NOMO-1 treated with dmso at 0.1 percent for 144 hours (cell line): ENCODE measurements at regions not wholly inside any gene's neighbourhood (a gene's known extent, or its start where the extent isn't known, plus 50 kb on each side); places are given as distances from the start of the nearest gene placed in this dataset.

Experiments
- DNase-seq: peaks from one replicate; lab custom pipeline; 2025; ENCODE audit not compliant: unreplicated experiment; lab: John Stamatoyannopoulos, UW

DNA sequence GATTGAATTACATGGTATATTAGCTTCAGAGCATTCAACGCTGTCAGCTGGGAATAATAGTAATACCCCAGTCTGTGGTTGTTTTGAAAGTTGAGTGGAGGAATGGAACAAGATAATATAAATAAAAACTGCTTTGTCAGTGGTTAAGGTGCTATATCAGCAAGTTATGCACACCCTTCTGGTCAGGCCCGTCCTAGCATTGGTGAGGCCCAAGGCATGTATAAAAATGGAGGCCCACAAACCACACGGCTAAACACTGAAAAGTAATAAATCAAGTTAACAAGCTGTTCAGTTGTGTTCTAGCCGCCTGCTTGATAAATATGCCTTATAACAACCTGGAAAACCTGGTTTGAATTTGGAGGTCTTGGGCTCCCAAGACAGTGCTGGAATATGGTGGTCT is 77.4 kb downstream of the PSMG1 start:
- peak; percentile 64 for DNase-seq

DNA sequence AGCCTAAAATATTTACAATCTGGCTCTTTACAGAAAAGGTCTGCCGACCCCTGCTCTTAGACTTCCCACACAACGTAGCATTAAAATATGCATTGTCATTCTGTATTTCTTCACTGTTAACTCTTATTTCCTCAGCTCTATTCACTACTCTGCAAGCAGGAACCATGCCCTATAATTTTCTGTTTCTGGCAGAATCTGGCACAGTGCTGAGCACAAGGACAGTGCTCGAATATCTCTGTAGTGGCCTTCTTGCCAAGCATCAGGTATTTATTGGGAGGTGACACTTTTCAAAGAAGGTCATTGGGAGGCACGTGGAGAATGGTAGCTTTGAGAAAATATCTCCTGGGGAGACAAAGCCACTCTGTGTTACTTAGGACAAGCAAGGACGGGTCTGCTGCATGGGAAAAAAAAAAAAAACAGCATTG is 77.9 kb downstream of the PSMG1 start:
- DNase-seq: peak; percentile 58

DNA sequence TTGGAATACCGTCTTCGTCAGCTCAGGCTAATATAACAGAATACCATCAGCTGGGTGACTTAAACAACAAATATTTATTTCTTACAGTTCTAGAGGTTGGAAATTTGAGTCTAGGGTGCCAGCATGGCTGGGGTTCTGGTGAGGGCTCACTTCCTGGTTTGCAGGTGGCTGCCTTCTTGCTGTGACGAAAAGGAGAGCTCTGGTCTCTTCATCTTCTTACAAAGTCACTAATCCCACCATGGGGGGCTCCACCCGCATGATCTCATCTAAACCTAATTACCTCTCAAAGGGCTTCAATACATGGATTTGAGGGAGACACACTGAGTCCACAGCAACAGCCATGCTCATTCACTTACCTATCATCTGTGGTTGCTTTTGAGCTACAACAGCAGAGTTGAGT is 78.3 kb downstream of the PSMG1 start:
- no peak for DNase-seq

DNA sequence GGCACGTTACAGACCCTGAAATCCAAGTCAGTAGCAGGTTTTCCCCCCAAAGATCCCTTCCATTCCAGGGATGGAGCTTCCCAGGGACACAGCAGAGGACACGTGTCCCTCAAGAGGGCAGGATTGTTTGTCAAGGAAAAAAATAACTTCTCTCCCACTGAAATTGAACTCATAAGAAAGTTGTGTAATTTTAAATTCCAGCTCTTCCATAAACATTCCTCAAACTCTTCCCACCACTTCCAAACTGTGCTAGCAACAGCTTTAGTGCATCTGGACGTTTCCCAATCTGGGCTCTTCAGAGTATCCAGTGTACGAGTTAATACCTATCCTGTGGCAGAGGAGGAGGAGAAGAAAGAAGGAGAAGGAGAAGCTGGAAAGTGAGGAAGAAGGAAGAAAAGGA is 79.6 kb downstream of the PSMG1 start:
- DNase-seq: no peak

DNA sequence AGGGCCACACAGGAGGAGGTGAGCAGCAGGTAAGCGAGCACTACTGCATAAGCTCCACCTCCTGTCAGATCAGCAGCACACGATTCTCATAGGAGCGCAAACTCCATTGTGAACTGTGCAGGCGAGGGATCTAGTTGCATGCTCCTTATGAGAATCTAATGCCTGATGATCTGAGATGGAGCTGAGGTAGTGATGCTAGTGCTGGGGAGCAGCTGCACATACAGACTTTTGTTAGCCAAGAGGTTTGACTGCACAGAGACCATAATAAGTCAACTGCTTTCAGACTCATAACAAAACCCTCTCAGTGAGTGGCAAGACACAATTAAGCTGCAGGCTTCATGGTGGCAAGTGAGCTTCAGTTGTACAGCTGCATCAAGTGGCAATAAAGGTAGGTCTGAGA is 83.4 kb downstream of the PSMG1 start:
- DNase-seq: no peak

DNA sequence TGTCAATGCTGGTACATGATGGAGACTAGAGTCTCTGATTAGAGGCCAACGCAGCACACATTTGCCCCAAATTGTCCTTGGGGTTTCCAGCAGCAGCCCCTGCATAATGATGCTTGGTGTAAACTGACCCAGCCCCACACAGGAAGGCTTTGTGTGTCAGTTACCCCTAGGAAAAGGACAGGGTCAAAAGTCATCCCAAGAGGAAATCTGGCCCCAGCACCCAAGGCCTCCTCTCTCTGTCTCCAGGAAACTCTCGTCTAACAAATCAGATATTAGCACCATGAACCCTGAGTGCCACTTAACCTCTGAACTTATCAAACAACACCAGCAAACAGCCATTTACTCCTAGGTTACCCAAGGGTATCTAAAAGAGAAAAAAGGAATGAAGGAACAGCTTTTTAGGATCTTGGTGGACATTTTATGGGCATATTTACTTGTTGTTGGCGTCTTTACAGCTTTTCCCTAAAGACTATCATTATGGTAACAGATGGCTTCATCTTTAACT is 84.5 kb downstream of the PSMG1 start:
- DNase-seq: no peak

DNA sequence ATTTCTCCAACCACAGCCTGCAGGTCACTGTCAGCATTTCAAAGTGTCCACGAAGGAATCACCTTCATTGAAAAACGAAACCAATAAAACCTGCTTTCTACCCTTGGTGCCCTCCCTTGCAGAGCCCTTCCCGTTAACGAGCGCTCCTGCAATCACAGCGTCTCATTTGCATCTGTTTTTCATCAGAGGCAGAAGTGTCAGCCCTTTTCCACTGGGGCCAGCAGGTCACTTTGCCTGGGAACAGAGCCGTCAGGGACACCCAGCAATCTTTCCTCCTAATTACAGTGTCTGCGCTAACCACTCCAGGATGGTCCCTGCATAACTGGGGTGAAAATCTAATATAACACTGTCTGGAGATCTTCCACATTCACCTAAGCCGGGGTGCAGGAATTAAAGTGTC is 85.3 kb downstream of the PSMG1 start:
- DNase-seq: no peak

DNA sequence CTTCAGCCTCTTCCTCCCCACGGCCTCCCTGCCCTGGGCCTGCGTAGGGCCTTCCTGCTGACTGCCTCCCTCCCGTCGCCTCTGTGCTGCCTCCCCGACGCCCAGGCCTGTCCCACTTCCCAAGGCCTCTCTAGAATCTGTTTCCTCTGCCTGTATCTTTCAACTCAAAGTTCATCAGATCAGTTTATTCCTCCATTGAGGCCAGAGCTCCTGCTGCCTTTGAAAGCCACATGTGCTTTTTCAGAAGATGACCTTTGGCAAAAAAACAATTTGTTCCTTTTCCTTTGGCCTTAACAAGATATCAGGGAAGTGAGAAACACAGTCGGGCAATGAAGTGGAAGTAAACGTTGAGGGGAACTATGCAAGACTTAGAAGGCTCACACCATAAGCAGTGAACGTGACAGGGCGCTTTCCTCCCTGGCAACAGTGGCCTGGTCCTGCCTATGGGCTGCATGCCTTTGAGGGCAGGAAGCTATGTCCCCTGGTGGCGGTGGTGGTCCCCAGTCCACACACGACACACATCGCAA is 85.9 kb downstream of the PSMG1 start:
- peak; percentile 67 for DNase-seq

DNA sequence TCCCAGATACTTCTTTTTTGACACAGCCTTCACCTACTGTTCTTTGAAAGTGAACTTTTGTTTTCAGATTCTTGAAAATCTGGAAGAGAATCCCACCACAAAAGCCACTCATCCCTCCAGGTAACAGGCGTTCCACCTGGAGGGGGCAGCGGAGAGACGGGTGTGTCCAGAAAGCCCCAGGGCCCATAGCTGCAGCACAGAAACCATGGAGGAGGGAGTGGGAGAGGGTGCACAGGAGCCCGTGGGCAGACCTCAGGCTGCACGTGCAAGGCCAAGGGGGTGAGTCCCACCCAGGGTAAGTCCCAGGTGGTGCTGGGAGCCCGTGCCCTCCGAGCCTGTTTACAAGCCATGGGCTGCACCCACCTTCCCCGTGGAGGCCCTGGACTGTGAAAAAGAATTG is 86.5 kb downstream of the PSMG1 start:
- no peak for DNase-seq

DNA sequence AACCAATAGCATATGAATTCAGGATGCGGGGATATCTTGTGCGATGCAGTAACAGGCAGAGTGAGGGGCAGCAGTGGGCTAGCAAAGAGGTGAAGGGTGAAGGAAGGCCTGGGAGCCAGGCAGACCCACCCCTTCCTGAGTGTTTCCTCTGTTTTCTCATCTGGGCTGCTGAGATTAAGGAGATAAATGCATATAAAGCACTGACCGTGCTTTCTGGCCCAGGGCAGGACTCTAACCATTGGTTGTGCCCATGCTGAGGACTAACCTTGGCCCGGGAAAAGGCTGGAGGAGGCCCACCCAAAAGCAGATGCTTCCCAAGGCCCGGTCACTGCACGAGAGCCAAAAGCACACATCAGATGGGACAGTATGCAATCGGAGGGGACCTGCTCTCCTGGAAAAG is 87.6 kb downstream of the PSMG1 start:
- no peak for DNase-seq

DNA sequence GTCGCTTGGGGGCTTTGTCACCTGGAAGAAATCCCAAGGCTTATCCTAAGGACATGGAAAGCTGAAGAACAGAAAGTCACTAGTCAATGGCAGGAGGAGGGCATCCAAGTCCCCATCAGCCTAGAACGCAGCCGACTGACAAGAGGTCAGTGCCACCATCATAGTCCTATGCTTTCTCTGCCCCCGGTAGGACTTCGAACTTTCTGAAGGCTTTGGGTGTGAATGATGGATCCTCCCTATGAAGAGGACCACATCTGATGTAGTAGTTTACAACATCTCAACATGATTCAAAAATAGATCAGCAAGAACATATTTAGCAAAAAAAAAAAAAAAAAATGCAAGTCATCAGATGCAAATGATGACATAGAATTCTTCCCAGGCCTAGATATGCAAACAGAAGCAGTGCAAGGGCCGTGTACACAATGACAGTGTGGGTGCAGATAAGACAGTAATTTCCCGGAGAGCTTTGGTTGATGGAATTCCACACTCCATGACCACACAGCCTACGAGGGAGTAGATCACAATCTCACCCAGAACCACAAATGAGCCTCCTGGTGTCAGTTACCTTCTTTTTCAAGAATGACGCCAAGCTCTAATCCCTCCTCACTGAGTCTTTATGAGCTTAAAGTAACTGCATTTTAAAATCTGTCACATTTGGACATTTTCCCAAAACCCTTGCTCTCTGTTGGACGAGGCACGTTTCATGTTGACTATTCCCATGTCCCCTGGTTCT is 88.2 kb downstream of the PSMG1 start:
- DNase-seq: peak; percentile 13

DNA sequence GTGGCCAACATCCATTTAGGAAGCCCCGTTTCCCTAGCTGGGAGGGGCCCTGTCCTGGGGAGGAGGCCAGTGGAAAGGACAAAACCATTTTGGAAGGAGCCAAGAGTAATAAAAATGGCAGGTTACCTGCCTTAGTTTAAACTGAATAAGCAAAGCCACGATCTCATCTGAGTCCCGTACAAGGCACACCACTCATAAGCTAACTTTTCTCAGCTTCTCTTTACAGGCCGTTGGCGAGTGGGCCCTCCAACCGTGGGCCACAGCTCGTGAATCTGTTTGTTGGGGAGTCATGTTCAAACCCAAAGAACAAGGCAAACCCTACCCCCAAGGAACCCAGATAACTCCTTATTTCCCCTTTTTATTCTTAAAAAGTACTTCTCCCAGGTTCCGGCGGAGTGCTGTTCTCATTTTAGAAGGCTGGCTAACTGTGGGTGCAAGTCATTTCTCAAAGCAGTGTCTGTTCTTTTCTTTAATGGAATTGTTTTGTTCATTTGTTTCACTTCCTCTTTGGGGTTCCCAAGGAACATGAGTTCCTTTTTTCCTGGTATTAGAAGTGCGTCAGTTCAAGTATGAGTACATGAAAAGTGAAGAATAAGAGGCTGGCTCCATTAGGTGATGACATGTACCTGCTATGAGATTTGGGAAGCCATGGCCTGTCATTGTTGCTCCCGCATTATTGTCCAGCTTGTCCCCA is 89.0 kb downstream of the PSMG1 start:
- DNase-seq: peak; percentile 84

DNA sequence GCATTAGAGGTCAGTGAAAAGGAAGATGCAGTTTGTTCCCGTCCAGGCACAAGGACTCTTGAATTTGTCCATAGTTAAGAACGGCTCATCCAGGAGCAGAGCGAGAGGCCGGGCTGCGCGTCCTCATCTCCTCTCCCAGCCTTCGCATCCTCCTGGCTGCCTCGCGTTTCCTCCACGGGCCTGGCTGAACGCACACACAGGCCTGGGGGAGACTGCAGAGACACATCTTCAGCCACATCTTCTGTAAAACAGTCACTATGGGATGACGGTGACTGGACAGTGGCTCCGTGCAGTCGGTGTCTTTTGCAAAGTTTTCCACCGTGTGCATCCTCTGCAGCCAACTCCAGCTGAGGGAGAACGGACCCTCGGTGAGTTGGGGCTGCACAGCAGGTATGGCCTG is 89.7 kb downstream of the PSMG1 start:
- DNase-seq: no peak

DNA sequence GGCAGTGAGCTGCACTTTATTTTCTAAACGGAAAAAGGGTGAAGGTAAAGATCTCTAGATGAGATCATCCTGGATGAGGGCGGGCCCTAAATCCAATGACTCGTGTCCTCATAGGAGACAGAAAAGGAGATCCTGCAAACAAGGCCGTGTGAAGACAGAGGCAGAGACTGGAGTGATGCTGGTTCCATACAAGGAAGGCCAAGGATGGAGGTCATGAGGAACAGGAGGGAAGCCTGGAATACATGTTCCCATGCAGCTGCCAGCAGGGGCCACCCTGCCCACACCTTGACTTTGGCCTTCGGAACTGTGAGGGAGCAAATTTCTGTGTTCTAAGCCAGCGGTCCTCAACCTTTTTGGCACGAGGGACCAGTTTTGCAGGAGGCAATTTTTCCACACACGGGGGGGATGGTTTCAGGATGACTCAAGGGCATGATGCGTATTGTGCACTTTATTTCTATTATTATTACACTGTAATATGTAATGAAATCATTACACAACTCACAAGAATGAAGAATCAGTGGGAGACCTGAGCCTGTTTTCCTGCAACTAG is 94.3 kb downstream of the PSMG1 start:
- no peak for DNase-seq

DNA sequence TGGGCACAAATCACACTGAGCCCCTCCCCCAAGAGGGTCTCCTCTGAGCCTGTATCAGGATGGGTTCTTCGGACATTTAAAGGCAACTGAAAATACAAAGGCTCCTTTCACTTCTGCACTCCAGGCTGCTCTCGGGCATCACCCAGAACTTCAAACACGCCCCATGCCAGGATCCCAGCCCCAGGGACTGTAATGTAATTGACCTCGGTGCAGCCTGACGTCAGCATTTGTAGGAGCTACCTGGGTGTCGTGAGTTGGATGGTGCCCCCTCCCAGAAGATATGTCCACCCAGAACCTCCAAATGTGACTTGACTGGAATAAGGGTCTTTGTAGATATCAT is 95.2 kb downstream of the PSMG1 start:
- DNase-seq: no peak

DNA sequence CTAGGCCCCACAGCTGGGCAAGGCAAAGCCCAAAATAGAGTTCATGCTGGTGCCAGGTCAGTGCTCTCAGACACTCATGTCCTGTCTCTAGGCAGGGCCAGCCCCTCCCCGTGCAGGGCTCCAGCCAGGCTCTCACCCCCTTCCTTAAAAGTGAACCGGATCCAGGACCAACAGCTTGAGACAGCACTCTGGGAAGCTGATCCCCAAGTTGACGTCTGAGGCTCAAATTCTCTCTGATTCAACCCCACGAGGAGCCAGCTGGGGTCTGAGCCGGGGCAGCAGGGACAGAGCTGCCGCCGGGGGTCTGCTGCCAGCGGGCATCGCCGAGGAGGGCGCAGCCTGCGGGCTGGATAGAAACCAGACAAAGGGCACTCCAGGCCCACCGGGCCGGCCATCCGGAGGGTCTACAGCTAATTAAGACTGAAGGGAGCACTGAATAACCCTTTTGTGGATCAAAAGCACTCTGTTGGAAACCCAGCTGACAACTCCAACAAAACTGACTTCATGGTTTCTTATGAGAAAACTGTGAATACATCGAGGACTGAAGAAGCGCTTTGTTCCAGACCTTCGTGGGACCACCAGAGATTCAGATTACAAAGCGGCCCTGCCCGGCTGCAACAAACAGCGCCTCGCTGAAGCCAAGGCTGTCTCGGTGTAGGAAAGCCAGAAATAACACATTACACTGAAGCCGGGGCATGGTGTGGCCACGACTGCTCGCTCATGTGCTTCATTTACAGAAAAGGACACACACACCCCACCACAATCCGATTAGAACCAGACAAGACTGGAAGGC is 95.8 kb downstream of the PSMG1 start:
- no peak for DNase-seq

DNA sequence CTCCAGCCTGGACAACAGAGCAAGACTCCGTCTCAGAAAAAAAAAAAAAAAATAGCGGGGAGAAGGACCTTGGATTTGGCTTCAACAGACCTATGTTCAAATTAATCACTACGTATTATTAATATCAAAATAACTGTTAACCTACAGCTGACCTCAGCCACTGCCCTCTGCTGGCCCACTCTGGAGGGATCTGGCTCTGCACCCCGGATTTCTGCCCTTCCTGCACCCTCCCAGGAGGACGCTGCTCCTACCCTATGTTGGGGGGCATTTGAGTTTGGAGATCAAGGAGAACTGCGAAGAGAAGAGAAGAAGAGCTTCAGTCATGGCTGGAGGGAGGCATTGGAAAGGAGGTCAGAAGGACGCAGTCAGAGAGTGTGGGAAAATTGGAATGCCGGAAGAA is 96.7 kb downstream of the PSMG1 start:
- DNase-seq: no peak

DNA sequence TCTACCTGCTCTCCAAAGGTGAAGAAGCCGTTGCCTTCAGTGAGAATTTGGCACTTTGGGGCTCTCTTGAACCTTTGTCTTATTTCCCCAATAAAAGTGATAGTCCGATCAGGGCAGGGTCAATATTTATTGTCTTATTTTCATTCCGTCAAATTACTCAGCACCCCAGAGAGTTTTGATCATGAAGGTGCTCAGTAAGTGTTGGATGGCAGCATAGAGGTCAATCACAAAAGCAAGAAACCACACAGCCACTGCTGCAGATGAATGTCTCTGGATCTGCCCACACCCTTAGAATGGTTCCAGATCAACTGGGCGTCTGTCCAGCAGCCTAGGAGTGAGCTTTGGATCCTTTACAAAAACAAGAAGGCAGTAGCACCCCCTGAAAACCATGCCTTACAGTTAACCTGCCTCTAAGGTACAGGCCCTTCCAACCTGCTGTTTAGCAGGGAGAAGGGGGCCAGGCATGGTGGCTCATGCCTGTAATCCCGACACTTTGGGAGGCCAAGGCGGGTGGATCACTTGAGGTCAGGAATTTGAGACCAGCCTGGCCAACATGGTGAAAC is 97.3 kb downstream of the PSMG1 start:
- no peak for DNase-seq

DNA sequence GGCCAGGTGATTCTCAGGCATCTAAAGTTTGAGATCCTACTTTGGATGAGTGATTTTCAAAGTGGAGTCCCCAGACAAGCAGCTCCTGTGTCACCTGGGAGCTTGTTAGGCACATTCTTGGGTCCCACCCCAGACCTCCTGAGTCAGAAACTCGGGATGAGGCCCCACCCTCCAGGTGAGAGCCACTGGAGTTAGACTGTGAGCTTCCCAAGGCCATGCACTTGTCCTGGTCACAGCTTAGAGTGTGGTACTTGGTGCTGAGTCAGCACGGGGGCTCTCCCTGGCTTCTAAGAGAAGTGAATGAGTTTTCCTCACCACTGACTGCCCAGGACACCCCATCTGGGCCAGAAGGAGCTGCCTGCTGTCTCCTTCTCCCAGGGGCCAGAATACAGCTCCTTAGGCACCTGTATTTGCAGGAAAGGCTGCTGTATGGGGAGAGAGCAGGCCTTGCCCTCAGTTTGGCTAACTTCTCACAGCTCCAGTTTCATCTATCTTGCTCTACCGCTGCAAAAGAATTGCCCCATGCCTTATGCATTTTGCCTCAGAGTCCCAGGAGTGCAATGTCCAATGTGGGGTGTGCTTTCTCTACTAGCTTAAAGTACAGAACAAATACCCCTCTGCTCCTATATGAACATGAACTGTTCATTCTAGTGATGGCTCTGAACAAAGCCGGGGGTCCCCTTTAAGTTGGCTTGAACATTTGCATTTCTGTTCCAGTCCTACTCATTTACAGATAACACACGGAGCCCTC is 98.1 kb downstream of the PSMG1 start:
- no peak for DNase-seq

DNA sequence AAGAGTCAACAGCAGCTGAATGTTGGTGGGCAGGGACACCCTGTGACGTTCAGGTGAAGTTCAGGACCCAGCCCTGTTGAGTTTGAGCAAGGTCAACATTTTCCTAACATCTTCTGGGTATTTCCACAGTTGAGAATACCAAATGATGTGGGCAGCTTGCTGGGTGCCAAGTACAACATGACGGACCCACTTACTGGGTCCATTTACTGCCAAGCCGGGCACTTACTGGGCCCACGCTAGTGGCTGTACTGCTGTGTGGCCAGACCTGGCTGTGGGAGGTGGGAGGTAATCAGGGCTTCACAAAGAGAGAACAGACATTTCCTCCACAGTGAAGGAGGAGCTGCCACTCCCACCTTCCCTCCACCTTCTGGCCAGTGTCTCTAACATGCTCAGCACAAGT is 99.2 kb downstream of the PSMG1 start:
- DNase-seq: no peak
